ENCODE measurements at regions not wholly inside any gene's neighbourhood (a gene's known extent, or its start where the extent isn't known, plus 50 kb on each side); places are given as distances from the start of the nearest gene placed in this dataset.

DNA sequence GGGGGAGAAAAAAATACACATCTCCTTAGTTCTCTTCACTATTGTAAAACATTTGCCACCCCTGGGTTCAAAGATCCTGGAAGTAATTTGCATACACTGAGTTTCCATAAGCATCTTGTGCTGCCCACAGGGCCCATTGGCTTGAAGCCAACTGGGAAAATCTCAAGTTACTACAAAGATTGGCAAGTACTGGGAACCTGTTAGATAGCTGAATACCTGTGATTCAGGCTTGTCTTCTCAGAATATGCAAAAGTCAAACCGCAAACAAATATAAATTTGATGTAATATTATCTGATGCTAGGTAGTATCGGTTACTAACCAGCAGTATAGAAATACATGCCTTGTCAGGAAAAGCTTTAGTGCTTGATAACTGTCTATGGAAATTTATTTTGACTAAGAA, 156.9 kb upstream of the FST start:
- no peak for DNase-seq (ENCODE audit: low read depth)
- TF ChIP-seq, protein P1, sequence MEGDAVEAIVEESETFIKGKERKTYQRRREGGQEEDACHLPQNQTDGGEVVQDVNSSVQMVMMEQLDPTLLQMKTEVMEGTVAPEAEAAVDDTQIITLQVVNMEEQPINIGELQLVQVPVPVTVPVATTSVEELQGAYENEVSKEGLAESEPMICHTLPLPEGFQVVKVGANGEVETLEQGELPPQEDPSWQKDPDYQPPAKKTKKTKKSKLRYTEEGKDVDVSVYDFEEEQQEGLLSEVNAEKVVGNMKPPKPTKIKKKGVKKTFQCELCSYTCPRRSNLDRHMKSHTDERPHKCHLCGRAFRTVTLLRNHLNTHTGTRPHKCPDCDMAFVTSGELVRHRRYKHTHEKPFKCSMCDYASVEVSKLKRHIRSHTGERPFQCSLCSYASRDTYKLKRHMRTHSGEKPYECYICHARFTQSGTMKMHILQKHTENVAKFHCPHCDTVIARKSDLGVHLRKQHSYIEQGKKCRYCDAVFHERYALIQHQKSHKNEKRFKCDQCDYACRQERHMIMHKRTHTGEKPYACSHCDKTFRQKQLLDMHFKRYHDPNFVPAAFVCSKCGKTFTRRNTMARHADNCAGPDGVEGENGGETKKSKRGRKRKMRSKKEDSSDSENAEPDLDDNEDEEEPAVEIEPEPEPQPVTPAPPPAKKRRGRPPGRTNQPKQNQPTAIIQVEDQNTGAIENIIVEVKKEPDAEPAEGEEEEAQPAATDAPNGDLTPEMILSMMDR (IDR thresholded peaks at IDR 0.05; ENCODE audit: low read depth, low read length, missing control alignments), result no peak
- H3K4me3 ChIP-seq (ENCODE audit: low read depth, low read length), result no peak overlapping the region
- in situ Hi-C loops (cut with HindIII; ENCODE audit: low sequenced_read_pairs), result no loop called here

DNA sequence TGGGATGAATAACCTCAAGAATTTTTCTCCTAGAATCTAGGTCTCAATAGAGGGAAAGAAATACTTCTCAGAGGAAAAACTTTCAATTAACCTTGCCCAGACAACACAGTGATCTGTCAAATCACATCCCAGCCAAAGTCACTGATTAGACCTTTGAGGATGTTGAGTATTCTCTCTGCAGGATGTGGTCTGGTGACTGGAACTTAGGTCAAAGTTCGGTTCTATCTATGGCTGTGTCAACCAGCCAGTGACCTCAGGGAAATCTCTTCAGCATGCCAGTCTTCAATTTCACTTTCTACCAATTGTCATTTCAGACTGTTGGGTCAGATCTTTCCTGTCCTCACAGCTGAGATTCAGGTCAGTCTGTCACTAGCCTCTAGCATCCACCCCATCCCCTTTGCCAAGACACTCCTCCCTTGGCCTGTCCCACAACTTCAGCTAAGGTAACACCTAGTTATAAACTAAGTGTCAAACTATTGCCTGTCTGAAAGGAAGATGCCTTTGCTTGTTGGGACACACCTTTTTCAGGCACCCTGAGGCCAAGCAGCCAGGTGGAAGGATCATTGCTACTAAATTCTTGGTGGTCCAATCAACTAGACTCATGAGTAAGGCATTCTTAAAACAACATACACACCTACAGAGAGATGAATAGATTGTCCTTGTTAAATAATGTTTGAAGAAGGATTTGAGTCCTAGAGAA, 156.3 kb upstream of the FST start:
- no peak for DNase-seq (ENCODE audit: low read depth)
- TF ChIP-seq, protein P1 (IDR thresholded peaks at IDR 0.05; ENCODE audit: low read depth, low read length, missing control alignments), result no peak
- H3K4me3 ChIP-seq (ENCODE audit: low read depth, low read length), result no peak overlapping the region
- in situ Hi-C loops (cut with HindIII; ENCODE audit: low sequenced_read_pairs), result no loop called here

DNA sequence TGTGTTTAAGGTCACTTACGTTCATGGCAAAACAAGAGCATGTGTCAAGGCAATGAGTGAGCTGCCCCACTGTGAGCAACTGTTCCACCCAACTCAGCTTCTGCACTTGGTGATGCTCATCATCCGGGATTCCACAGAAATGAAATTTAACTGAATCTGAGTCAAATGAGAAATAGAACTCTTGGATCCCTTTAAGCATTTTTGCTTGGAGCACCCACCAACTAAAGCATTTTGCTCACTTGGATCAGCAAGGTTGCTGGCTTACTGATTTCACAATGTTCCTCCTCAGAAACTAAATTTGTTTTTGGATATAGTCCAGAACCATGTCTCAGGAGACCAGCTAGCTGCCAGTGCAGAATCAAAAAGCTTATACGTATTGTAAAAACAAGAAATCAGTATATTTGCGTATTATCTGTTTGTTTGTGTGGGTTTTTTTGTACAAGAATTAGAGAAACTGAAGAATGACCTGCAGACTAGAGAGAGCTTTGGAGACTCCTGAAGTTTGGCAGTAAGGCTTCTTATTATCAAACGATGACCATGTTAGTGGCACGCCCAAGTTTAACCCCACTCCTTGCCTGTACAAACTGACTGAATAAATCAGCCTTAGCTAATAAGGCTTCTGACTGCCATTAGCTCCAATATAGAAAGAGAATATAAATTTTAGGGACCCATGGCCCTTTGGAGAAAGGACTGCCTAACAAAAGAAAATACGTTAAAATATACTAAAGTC, 153.8 kb upstream of the FST start:
- DNase-seq (ENCODE audit: low read depth), result no peak
- TF ChIP-seq, protein P1 (IDR thresholded peaks at IDR 0.05; ENCODE audit: low read depth, low read length, missing control alignments), result no peak
- H3K4me3 ChIP-seq (ENCODE audit: low read depth, low read length), result no peak overlapping the region
- in situ Hi-C loops (cut with HindIII; ENCODE audit: low sequenced_read_pairs), result no loop called here

DNA sequence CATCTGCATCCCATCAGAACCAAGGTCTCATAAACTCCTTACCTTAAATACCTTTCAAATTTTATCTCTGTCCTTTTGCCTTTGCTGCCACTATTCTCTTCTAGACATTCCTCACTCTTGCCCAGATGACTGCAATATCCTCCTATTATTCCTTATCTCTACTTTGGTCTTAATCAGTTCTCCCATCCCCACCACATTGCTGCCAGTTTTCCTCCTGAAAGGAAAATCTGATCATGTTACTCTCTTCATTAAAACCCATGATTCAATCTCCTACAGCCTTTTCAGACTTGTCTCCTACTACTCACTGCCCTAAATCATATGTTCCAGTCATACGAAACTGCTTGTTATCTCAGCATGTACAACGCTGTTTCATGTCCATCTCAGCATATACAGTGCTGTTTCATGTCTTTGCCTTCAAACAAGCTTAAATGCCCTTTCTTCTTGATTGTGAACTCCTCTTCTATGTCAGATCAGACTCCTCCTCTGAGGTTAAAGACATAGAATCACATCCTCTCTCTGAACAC, 152.6 kb upstream of the FST start:
- TF ChIP-seq, protein P1 (IDR thresholded peaks at IDR 0.05; ENCODE audit: low read depth, low read length, missing control alignments), result no peak
- DNase-seq (ENCODE audit: low read depth), result no peak
- no peak overlapping the region for H3K4me3 ChIP-seq (ENCODE audit: low read depth, low read length)
- in situ Hi-C loops (cut with HindIII; ENCODE audit: low sequenced_read_pairs), result no loop called here

DNA sequence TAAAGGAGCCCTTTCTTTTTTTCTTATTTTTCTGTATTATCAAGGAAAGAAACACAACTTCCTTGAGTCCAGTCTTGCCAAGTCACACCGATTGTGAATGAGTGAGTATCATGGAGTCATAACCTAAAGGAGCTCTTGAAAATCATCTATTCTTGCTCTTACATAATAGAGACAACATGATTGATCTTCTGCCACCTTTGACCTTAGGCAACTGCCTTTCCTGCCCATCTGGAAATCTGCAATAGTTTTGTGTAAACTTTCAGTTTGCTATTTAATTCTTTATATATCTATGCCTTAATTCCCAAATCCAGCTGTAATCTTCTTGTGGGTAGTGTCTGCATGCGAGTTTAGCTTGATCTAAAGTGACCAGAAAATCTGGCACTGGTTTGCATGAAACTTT, 149.9 kb upstream of the FST start:
- in situ Hi-C loops (cut with HindIII; ENCODE audit: low sequenced_read_pairs), result no loop called here

DNA sequence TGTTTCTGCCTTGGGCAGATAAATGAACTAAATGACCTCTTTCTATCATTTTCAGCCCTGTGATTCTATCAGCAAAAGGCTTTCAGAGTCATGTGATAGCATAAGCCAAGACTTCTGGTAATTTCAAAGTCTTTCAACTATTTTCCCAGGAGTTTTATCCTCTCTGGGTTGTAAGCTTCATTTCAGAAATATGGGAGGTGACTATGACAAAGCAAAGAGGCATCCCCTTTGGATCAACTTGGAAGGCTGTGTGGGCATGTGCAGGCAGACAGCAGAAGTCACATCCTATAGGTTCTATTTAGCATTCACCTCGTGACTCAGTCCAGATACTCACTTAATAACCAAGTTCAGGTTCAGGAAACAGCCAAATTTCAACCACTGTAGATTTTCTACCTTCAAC, 149.0 kb upstream of the FST start:
- H3K4me3 ChIP-seq (ENCODE audit: low read depth, low read length), result no peak overlapping the region
- no peak for DNase-seq (ENCODE audit: low read depth)
- TF ChIP-seq, protein P1 (IDR thresholded peaks at IDR 0.05; ENCODE audit: low read depth, low read length, missing control alignments), result no peak
- in situ Hi-C loops (cut with HindIII; ENCODE audit: low sequenced_read_pairs), result no loop called here

More for the DNA sequence above, 149.9 kb upstream of the FST start:
- TF ChIP-seq, protein P1 (IDR thresholded peaks at IDR 0.05; ENCODE audit: low read depth, low read length, missing control alignments), result no peak
- no peak for DNase-seq (ENCODE audit: low read depth)
- H3K4me3 ChIP-seq (ENCODE audit: low read depth, low read length), result no peak overlapping the region

Measured in astrocyte of the cerebellum (primary cell).